Tibial nerve (tissue), 3 donors: ENCODE measurements at regions not wholly inside any gene's neighbourhood (a gene's known extent, or its start where the extent isn't known, plus 50 kb on each side); places are given as distances from the start of the nearest gene placed in this dataset.

Source experiments
- CTCF ChIP-seq, 5 experiments: fragments of 200-600 bp in 3 of 5; fragments of 450-650 bp in 2 of 5; sonication (generic) in 3 of 5; IDR thresholded peaks; one replicate each; pipeline ENCODE4 v1.5.1; 2016 to 2019; ENCODE audit warnings: antibody characterized with exemption in 5 of 5, mild to moderate bottlenecking in 3 of 5, moderate library complexity in 2 of 5
- POLR2A ChIP-seq, 2 donors: fragments of 450-650 bp; IDR thresholded peaks; one replicate each; pipeline ENCODE4 v1.6.1; 2017; ENCODE audit warnings: antibody characterized with exemption in 2 of 2, mild to moderate bottlenecking in 2 of 2, moderate library complexity in 2 of 2

DNA sequence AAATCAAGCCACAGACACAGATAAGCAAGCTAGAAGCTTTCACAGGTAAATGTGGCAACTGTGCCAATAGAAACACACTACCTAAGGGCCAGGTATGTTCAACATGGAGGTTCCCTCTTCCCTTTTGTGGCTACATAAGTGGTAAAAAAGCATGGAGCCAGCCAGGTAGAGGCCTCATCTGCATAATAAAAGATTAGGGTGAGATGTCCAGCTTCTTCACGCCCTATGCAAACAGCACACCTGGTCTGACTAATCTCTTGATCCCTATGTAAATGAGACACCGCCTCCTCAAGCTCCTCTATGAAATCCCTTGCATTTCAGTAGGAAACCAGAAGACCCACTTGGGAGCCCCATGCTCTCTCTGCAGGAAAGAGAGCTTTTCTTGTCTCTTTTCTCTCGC, 282.2 kb downstream of the NEBL start:
- no peak for TF ChIP-seq CTCF (IDR thresholded peaks at IDR 0.05)
- no peak for TF ChIP-seq POLR2A (IDR thresholded peaks at IDR 0.05)
